Type B pancreatic cell (in vitro differentiated cells): ENCODE measurements at regions not wholly inside any gene's neighbourhood (a gene's known extent, or its start where the extent isn't known, plus 50 kb on each side); places are given as distances from the start of the nearest gene placed in this dataset.

Experiments used
- DNase-seq: peaks from one replicate; pipeline ENCODE4 v3.0.0; 2021; ENCODE audit warnings: mixed read lengths; ENCODE audit not compliant: unreplicated experiment; ENCODE audit errors: extremely low spot score
- H3K27ac Mint-ChIP-seq: 2 replicates; pipeline ENCODE4 v1.8.0; 2021; ENCODE audit warnings: mild to moderate bottlenecking, mixed read lengths
- H3K27me3 Mint-ChIP-seq: 2 replicates; pipeline ENCODE4 v1.8.0; 2021; ENCODE audit warnings: mixed read lengths
- H3K36me3 Mint-ChIP-seq: 2 replicates; pipeline ENCODE4 v1.8.0; 2021; ENCODE audit warnings: mixed read lengths
- H3K4me1 Mint-ChIP-seq: one replicate; pipeline ENCODE4 v1.8.0; 2021; ENCODE audit warnings: mixed read lengths; ENCODE audit not compliant: unreplicated experiment
- H3K4me3 Mint-ChIP-seq: 2 replicates; pipeline ENCODE4 v1.8.0; 2021; ENCODE audit warnings: mild to moderate bottlenecking, mixed read lengths
- H3K9me3 Mint-ChIP-seq: 2 replicates; pipeline ENCODE4 v1.8.0; 2021; ENCODE audit warnings: mixed read lengths
- CTCF ChIP-seq: fragments of 200-600 bp; sonication (generic); conservative IDR thresholded peaks from 2 replicates; pipeline ENCODE4 v1.5.0; 2021; ENCODE audit warnings: antibody characterized with exemption, mild to moderate bottlenecking

GRCh38 chr18:76142611-76143010 lies 352.4 kb downstream of the ZNF516 start:
- H3K4me1 Mint-ChIP-seq, result peaks cover 11% of the 10 kb centered on the region
- no peak for TF ChIP-seq CTCF
- no peak for DNase-seq
- H3K9me3 Mint-ChIP-seq, result peaks cover 5% of the 10 kb centered on the region
- no peak overlapping the region for H3K4me3 Mint-ChIP-seq
- no peak overlapping the region for H3K27ac Mint-ChIP-seq
- no peaks in the 10 kb centered on the region for H3K36me3 Mint-ChIP-seq
- H3K27me3 Mint-ChIP-seq, result peaks cover 18% of the 10 kb centered on the region

GRCh38 chr18:76139844-76140243 lies 355.2 kb downstream of the ZNF516 start:
- no peak overlapping the region for H3K27ac Mint-ChIP-seq
- H3K4me1 Mint-ChIP-seq, result peaks cover 8% of the 10 kb centered on the region
- no peak overlapping the region for H3K4me3 Mint-ChIP-seq
- H3K36me3 Mint-ChIP-seq, result no peaks in the 10 kb centered on the region
- H3K9me3 Mint-ChIP-seq, result peaks cover 5% of the 10 kb centered on the region
- DNase-seq, result no peak
- peaks cover 13% of the 10 kb centered on the region for H3K27me3 Mint-ChIP-seq
- TF ChIP-seq CTCF, result no peak

GRCh38 chr18:76137216-76137615 lies 357.8 kb downstream of the ZNF516 start:
- no peak for DNase-seq
- TF ChIP-seq CTCF, result no peak
- H3K4me3 Mint-ChIP-seq, result no peak overlapping the region
- peaks cover 8% of the 10 kb centered on the region for H3K4me1 Mint-ChIP-seq
- H3K36me3 Mint-ChIP-seq, result no peaks in the 10 kb centered on the region
- peaks cover 6% of the 10 kb centered on the region for H3K27me3 Mint-ChIP-seq
- H3K9me3 Mint-ChIP-seq, result peaks cover 9% of the 10 kb centered on the region
- no peak overlapping the region for H3K27ac Mint-ChIP-seq

- no peaks in the 10 kb centered on the region for H3K36me3 Mint-ChIP-seq
- H3K27ac Mint-ChIP-seq, result no peak overlapping the region
- no peak for TF ChIP-seq CTCF
- peaks cover 6% of the 10 kb centered on the region for H3K27me3 Mint-ChIP-seq
- H3K9me3 Mint-ChIP-seq, result peaks cover 9% of the 10 kb centered on the region
- DNase-seq, result no peak
- H3K4me1 Mint-ChIP-seq, result peaks cover 8% of the 10 kb centered on the region
- no peak overlapping the region for H3K4me3 Mint-ChIP-seq
These were observed 358.3 kb downstream of the ZNF516 start for GRCh38 chr18:76136701-76137100.

GRCh38 chr18:76134628-76135027 lies 360.4 kb downstream of the ZNF516 start:
- H3K27ac Mint-ChIP-seq, result no peak overlapping the region
- H3K4me1 Mint-ChIP-seq, result peaks cover 8% of the 10 kb centered on the region
- no peak for TF ChIP-seq CTCF
- H3K9me3 Mint-ChIP-seq, result peaks cover 8% of the 10 kb centered on the region
- DNase-seq, result no peak
- H3K4me3 Mint-ChIP-seq, result no peak overlapping the region
- H3K27me3 Mint-ChIP-seq, result peaks cover 3% of the 10 kb centered on the region
- H3K36me3 Mint-ChIP-seq, result no peaks in the 10 kb centered on the region

GRCh38 chr18:76133873-76134272 lies 361.2 kb downstream of the ZNF516 start:
- H3K4me1 Mint-ChIP-seq, result peaks cover 8% of the 10 kb centered on the region
- no peak for TF ChIP-seq CTCF
- H3K27me3 Mint-ChIP-seq, result peaks cover 3% of the 10 kb centered on the region
- H3K27ac Mint-ChIP-seq, result no peak overlapping the region
- no peak for DNase-seq
- no peaks in the 10 kb centered on the region for H3K36me3 Mint-ChIP-seq
- peaks cover 8% of the 10 kb centered on the region for H3K9me3 Mint-ChIP-seq
- H3K4me3 Mint-ChIP-seq, result no peak overlapping the region
